HCT116 (cell line): ENCODE measurements at regions not wholly inside any gene's neighbourhood (a gene's known extent, or its start where the extent isn't known, plus 50 kb on each side); places are given as distances from the start of the nearest gene placed in this dataset.

Experiments
- ATAC-seq: fragments of 200-7000 bp; cut with Tn5 transposase; 2 replicates; pipeline ENCODE4 v1.9.1; 2020; ENCODE audit warnings: mild to moderate bottlenecking, moderate library complexity
- BruUV-seq: library from RNA; stranded (reverse); fragments of 400-500 nt; replicated peaks from 2 replicates; lab custom pipeline; 2021; lab: Mats Ljungman, UMichigan
- CTCF ChIA-PET: fragments of 300-600 bp; sonication (Branson Sonifier 250); formaldehyde crosslinking; loops from one replicate; lab custom pipeline; 2021; ENCODE audit warnings: antibody characterized with exemption; lab: Charles Lee
- POLR2A ChIA-PET: fragments of 300-600, 350-600 bp; sonication (Branson Sonifier 250); formaldehyde crosslinking; loops from one replicate; lab custom pipeline; 2021; ENCODE audit warnings: antibody characterized with exemption; lab: Charles Lee
- RAD21 ChIA-PET, 2 experiments: fragments of 300-600 bp; sonication (Branson Sonifier 250); formaldehyde crosslinking; loops; one replicate each; lab custom pipeline; 2023; ENCODE audit warnings: low total read pairs in 2 of 2; ENCODE audit not compliant: uncharacterized antibody in 2 of 2, unreplicated experiment in 2 of 2, low non-redundant PET in 1 of 2; lab: Charles Lee
- DNase-seq: peaks from one replicate; pipeline ENCODE4 v3.0.0-alpha.2; 2010; ENCODE audit warnings: low read depth, low spot score
- H2AFZ ChIP-seq: fragments of 200-600 bp; shearing (Covaris generic), sonication (generic); 2 replicates; pipeline ENCODE4 v1.6.1; 2017; ENCODE audit warnings: low read depth, mixed run types, mixed read lengths, antibody characterized with exemption, low read length; ENCODE audit not compliant: poor library complexity, severe bottlenecking
- H3K27ac ChIP-seq: 2 replicates; pipeline ENCODE4 v1.5.1; 2012; ENCODE audit warnings: low read depth, low read length
- H3K27me3 ChIP-seq: fragments of 200-600 bp; sonication (generic); 2 replicates; pipeline ENCODE4 v1.6.1; 2016; ENCODE audit warnings: mixed run types, low read length, mixed read lengths; ENCODE audit not compliant: insufficient read depth
- H3K36me3 ChIP-seq, 2 experiments: fragments of 200-500 bp in 1 of 2; fragments of 200-600 bp in 1 of 2; sonication (Bioruptor generic) in 1 of 2; sonication (generic) in 1 of 2; 2 replicates each; pipeline versions ENCODE4 v1.5.1 to v1.6.1; 2014 to 2016; ENCODE audit warnings: low read length in 2 of 2, inconsistent platforms in 1 of 2, mixed read lengths in 1 of 2, mixed run types in 1 of 2; ENCODE audit not compliant: insufficient read depth in 2 of 2, control insufficient read depth in 1 of 2
- H3K4me1 ChIP-seq, 2 experiments: fragments of 200-600 bp in 1 of 2; sonication (generic) in 1 of 2; 2 replicates each; pipeline versions ENCODE4 v1.5.1 to v1.6.1; 2012 to 2017; ENCODE audit warnings: low read length in 2 of 2, inconsistent platforms in 1 of 2, mild to moderate bottlenecking in 1 of 2, mixed read lengths in 1 of 2, mixed run types in 1 of 2, moderate library complexity in 1 of 2; ENCODE audit not compliant: insufficient read depth in 2 of 2, control insufficient read depth in 1 of 2
- H3K4me2 ChIP-seq: fragments of 200-600 bp; sonication (generic); 2 replicates; pipeline ENCODE4 v1.6.1; 2017; ENCODE audit warnings: mixed run types, low read length, mixed read lengths
- H3K4me3 ChIP-seq, 2 experiments: fragments of 200-600 bp in 1 of 2; sonication (generic) in 1 of 2; replicated peaks in 1 of 2; 2 replicates each; pipeline ENCODE4 v1.5.1; 2011 to 2016; ENCODE audit warnings: low read length in 2 of 2, control low read depth in 1 of 2, low read depth in 1 of 2, mild to moderate bottlenecking in 1 of 2, mixed read lengths in 1 of 2, mixed run types in 1 of 2
- H3K79me2 ChIP-seq: fragments of 200-600 bp; sonication (generic); 2 replicates; pipeline ENCODE4 v1.6.1; 2017; ENCODE audit warnings: mild to moderate bottlenecking, mixed run types, low read length, moderate library complexity, mixed read lengths; ENCODE audit not compliant: insufficient read depth
- H3K9ac ChIP-seq: fragments of 200-600 bp; sonication (generic); 2 replicates; pipeline ENCODE4 v1.6.1; 2016; ENCODE audit warnings: low read length, mixed read lengths
- H3K9me2 ChIP-seq: fragments of 200-600 bp; sonication (generic), shearing (Covaris generic); 2 replicates; pipeline ENCODE4 v1.6.1; 2017; ENCODE audit warnings: mixed run types, mild to moderate bottlenecking, moderate library complexity; ENCODE audit not compliant: insufficient read depth
- H3K9me3 ChIP-seq, 2 experiments: fragments of 200-500 bp in 1 of 2; fragments of 200-600 bp in 1 of 2; sonication (Bioruptor generic) in 1 of 2; sonication (generic) in 1 of 2; 2 replicates each; pipeline ENCODE4 v1.6.1; 2014 to 2017; ENCODE audit warnings: low read length in 2 of 2, mixed read lengths in 2 of 2, inconsistent platforms in 1 of 2, low read depth in 1 of 2, mild to moderate bottlenecking in 1 of 2, mixed run types in 1 of 2, moderate library complexity in 1 of 2; ENCODE audit not compliant: control insufficient read depth in 1 of 2, insufficient read depth in 1 of 2
- H4K20me1 ChIP-seq: fragments of 200-600 bp; sonication (generic), shearing (Covaris generic); 2 replicates; pipeline ENCODE4 v1.6.1; 2017; ENCODE audit warnings: mixed run types, mild to moderate bottlenecking, moderate library complexity; ENCODE audit not compliant: insufficient read depth
- CBX3 ChIP-seq: IDR thresholded peaks from 2 replicates; pipeline ENCODE4 v1.6.1; 2012; ENCODE audit warnings: low read depth
- CEBPB ChIP-seq: IDR thresholded peaks from 2 replicates; pipeline ENCODE4 v1.6.1; 2012; ENCODE audit warnings: low read depth
- EZH2 ChIP-seq: fragments of 200-600 bp; sonication (generic); IDR thresholded peaks from 2 replicates; pipeline ENCODE4 v1.6.1; 2017; ENCODE audit warnings: antibody characterized with exemption, mixed run types
- EZH2phosphoT487 ChIP-seq: fragments of 200-600 bp; IDR thresholded peaks from 2 replicates; pipeline ENCODE4 v1.6.1; 2018; ENCODE audit warnings: antibody characterized with exemption, borderline replicate concordance
- FOSL1 ChIP-seq: IDR thresholded peaks from 2 replicates; pipeline ENCODE4 v1.6.1; 2012; ENCODE audit warnings: low read depth
- POLR2A ChIP-seq: IDR thresholded peaks from 2 replicates; pipeline ENCODE4 v1.7.0; 2011; ENCODE audit warnings: borderline replicate concordance; ENCODE audit not compliant: insufficient read depth, insufficient read length; ENCODE audit errors: extremely low read depth
- POLR2AphosphoS5 ChIP-seq: IDR thresholded peaks from 2 replicates; pipeline ENCODE4 v1.6.1; 2011; ENCODE audit warnings: mild to moderate bottlenecking, low read depth, low read length, moderate library complexity
- SIN3A ChIP-seq: IDR thresholded peaks from 2 replicates; pipeline ENCODE4 v1.6.1; 2012; ENCODE audit warnings: low read depth
- SP1 ChIP-seq: IDR thresholded peaks from 2 replicates; pipeline ENCODE4 v1.6.1; 2012; ENCODE audit warnings: low read depth
- SRF ChIP-seq: IDR thresholded peaks from 2 replicates; pipeline ENCODE4 v1.6.1; 2012; ENCODE audit warnings: low read depth
- TCF7L2 ChIP-seq: IDR thresholded peaks from 2 replicates; pipeline ENCODE4 v1.7.0; 2011; ENCODE audit warnings: borderline replicate concordance, inconsistent platforms; ENCODE audit not compliant: insufficient read depth, insufficient read length; ENCODE audit errors: extremely low read depth
- YY1 ChIP-seq: IDR thresholded peaks from 2 replicates; pipeline ENCODE4 v1.6.1; 2011; ENCODE audit warnings: low read length, low read depth, moderate library complexity, mild to moderate bottlenecking; ENCODE audit not compliant: insufficient replicate concordance; ENCODE audit errors: extremely low read depth
- ZNF274 ChIP-seq: fragments of 200-500 bp; sonication (Bioruptor generic); IDR thresholded peaks from 2 replicates; pipeline ENCODE4 v1.6.1; 2014; ENCODE audit warnings: mild to moderate bottlenecking, low read depth, low read length, inconsistent platforms
- intact Hi-C: fragments of 100-400 bp; cut with micrococcal nuclease; formaldehyde crosslinking; loops from 2 replicates; pipeline ENCODE4 v1.10.0; 2022
- TF ChIP-seq, protein P1 (sequence below), 3 experiments: fragments of 200-600 bp in 1 of 3; sonication (generic) in 1 of 3; IDR thresholded peaks in 2 of 3; conservative IDR thresholded peaks in 1 of 3; 2 replicates each; pipeline ENCODE4 v1.5.1; 2012 to 2017; ENCODE audit warnings: low read depth in 2 of 3, low read length in 2 of 3, antibody characterized with exemption in 1 of 3, borderline replicate concordance in 1 of 3, control low read depth in 1 of 3, mild to moderate bottlenecking in 1 of 3, mixed read lengths in 1 of 3, mixed run types in 1 of 3, moderate library complexity in 1 of 3; ENCODE audit not compliant: insufficient read depth in 1 of 3
- TF ChIP-seq, protein P2 (sequence below): IDR thresholded peaks from 2 replicates; pipeline ENCODE4 v1.6.1; 2011; ENCODE audit warnings: mild to moderate bottlenecking, low read length, moderate library complexity; ENCODE audit not compliant: insufficient replicate concordance; ENCODE audit errors: extremely low read depth
- TF ChIP-seq, protein P3 (sequence below): IDR thresholded peaks from 2 replicates; pipeline ENCODE4 v1.6.1; 2012
- TF ChIP-seq, protein P4 (sequence below): IDR thresholded peaks from 2 replicates; pipeline ENCODE4 v1.6.1; 2012

DNA sequence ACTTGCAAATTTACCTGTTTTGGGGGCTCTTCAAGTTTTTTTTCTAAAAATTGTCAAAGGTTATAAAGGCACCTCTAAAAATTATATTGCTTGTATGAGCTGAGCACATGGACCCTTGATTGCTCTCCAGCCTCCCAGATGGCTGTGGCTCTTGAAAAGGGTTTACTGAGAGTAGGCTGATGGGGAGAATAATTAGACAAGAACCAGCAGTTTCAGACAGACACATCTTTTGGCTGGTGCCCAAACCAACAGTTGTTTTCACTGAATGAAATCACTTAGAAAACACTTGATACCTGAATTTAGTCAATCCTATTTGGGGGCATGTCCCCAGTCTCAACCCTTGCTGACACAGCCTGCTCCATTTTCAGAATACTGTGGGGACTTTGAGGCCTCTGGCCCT is 217.6 kb downstream of the KBTBD8 start:
- Histone ChIP-seq H2AFZ (no peak overlapping the region), H3K9me3 (no peaks in the 10 kb centered on the region), H3K27me3 (peaks cover 32% of the 10 kb centered on the region), H3K9me2 (no peaks in the 10 kb centered on the region), H4K20me1 (no peaks in the 10 kb centered on the region), H3K79me2 (no peaks in the 10 kb centered on the region), H3K4me3 (no peak overlapping the region), H3K9ac (no peak overlapping the region), H3K36me3 (no peaks in the 10 kb centered on the region), H3K4me1 (no peaks in the 10 kb centered on the region), H3K27ac (no peak overlapping the region), H3K4me2 (no peak overlapping the region)
- no TSS peak for BruUV-seq
- POLR2A ChIA-PET: no interaction called here
- TF ChIP-seq, protein P1, sequence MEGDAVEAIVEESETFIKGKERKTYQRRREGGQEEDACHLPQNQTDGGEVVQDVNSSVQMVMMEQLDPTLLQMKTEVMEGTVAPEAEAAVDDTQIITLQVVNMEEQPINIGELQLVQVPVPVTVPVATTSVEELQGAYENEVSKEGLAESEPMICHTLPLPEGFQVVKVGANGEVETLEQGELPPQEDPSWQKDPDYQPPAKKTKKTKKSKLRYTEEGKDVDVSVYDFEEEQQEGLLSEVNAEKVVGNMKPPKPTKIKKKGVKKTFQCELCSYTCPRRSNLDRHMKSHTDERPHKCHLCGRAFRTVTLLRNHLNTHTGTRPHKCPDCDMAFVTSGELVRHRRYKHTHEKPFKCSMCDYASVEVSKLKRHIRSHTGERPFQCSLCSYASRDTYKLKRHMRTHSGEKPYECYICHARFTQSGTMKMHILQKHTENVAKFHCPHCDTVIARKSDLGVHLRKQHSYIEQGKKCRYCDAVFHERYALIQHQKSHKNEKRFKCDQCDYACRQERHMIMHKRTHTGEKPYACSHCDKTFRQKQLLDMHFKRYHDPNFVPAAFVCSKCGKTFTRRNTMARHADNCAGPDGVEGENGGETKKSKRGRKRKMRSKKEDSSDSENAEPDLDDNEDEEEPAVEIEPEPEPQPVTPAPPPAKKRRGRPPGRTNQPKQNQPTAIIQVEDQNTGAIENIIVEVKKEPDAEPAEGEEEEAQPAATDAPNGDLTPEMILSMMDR (IDR thresholded peaks at IDR 0.05 in 2 of 3, conservative IDR thresholded peaks at IDR 0.05 in 1 of 3; ENCODE audit: borderline replicate concordance in 1 of 3, insufficient read depth in 1 of 3, low read depth in 2 of 3, low read length in 2 of 3): no peak
- TF ChIP-seq ZNF274 (no peak), EZH2phosphoT487 (no peak)
- ATAC-seq (no peak), DNase-seq (no peak)
- intact Hi-C loops: no loop called here
- CTCF ChIA-PET: no interaction called here
- RAD21 ChIA-PET: no interaction called here

DNA sequence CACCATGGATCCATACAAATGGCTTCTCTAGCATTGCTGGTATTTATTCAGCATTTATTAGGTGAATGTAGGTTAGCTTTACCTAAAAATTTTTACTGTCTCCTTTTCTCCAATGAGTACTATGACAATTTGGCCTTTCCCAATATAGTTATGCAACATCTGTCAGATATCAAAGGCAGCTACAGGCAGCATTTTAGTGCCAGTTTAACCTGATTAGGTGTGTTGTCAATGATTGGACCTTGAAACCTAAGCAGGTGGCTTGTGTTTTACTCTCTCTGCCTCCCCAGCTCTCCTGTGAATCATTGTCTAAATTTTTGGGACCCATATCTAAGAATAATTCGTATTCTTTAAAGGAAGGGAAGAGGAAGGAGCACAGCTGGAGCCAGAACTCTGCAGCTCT is 228.9 kb downstream of the KBTBD8 start:
- Histone ChIP-seq H3K4me2 (no peak overlapping the region), H4K20me1 (no peaks in the 10 kb centered on the region), H3K9me2 (no peaks in the 10 kb centered on the region), H3K9ac (no peak overlapping the region), H3K9me3 (no peaks in the 10 kb centered on the region), H3K27me3 (peaks cover 15% of the 10 kb centered on the region), H3K79me2 (no peaks in the 10 kb centered on the region), H3K4me3 (no peak overlapping the region), H3K4me1 (no peaks in the 10 kb centered on the region), H3K36me3 (no peaks in the 10 kb centered on the region), H3K27ac (no peak overlapping the region), H2AFZ (no peak overlapping the region)
- ChIA-PET RAD21 (no interaction called here), CTCF (no interaction called here), POLR2A (no interaction called here)
- intact Hi-C loops: no loop called here
- no TSS peak for BruUV-seq
- DNase-seq (no peak), ATAC-seq (no peak)
- TF ChIP-seq CBX3: no peak
- TF ChIP-seq POLR2A: no peak
- TF ChIP-seq, protein P2, sequence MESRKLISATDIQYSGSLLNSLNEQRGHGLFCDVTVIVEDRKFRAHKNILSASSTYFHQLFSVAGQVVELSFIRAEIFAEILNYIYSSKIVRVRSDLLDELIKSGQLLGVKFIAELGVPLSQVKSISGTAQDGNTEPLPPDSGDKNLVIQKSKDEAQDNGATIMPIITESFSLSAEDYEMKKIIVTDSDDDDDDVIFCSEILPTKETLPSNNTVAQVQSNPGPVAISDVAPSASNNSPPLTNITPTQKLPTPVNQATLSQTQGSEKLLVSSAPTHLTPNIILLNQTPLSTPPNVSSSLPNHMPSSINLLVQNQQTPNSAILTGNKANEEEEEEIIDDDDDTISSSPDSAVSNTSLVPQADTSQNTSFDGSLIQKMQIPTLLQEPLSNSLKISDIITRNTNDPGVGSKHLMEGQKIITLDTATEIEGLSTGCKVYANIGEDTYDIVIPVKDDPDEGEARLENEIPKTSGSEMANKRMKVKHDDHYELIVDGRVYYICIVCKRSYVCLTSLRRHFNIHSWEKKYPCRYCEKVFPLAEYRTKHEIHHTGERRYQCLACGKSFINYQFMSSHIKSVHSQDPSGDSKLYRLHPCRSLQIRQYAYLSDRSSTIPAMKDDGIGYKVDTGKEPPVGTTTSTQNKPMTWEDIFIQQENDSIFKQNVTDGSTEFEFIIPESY: no peak
- TF ChIP-seq CEBPB: no peak
- no peak for TF ChIP-seq FOSL1
- TF ChIP-seq SIN3A: no peak
- TF ChIP-seq EZH2: no peak
- TF ChIP-seq POLR2AphosphoS5: no peak
- TF ChIP-seq YY1: no peak
- TF ChIP-seq, protein P3, sequence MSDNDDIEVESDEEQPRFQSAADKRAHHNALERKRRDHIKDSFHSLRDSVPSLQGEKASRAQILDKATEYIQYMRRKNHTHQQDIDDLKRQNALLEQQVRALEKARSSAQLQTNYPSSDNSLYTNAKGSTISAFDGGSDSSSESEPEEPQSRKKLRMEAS: no peak
- TF ChIP-seq, protein P4, sequence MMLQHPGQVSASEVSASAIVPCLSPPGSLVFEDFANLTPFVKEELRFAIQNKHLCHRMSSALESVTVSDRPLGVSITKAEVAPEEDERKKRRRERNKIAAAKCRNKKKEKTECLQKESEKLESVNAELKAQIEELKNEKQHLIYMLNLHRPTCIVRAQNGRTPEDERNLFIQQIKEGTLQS: no peak
- TF ChIP-seq SRF: no peak
- TF ChIP-seq SP1: no peak
- no peak for TF ChIP-seq TCF7L2
